ENCODE measurements at regions not wholly inside any gene's neighbourhood (a gene's known extent, or its start where the extent isn't known, plus 50 kb on each side); places are given as distances from the start of the nearest gene placed in this dataset.

DNA sequence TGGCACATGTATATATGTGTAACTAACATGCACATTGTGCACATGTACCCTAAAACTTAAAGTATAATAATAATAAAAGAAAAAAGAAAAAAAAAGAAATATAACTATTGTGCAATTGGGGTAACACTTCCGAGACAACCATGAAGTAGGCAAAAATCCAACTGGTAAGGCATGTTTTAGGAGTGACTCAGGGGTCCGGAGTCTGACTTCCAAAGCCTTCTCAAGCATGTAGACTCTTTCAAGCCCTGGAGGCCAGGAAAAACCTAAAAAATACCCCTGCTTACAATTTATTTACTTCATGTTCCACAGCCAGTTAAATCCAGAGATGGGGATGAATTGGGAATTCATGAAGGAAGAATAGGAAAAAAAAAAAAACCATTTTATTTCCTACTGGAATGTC, 161.3 kb upstream of the PHACTR1 start:
- Histone ChIP-seq H3K36me3 (ENCODE audit: low read depth) (no peaks in the 10 kb centered on the region), H3K4me3 (no peak overlapping the region), H3K9me3 (no peaks in the 10 kb centered on the region), H3K4me1 (ENCODE audit: low read depth) (no peaks in the 10 kb centered on the region)
- no peak for DNase-seq
- ATAC-seq: no peak
- TF ChIP-seq, protein P1, sequence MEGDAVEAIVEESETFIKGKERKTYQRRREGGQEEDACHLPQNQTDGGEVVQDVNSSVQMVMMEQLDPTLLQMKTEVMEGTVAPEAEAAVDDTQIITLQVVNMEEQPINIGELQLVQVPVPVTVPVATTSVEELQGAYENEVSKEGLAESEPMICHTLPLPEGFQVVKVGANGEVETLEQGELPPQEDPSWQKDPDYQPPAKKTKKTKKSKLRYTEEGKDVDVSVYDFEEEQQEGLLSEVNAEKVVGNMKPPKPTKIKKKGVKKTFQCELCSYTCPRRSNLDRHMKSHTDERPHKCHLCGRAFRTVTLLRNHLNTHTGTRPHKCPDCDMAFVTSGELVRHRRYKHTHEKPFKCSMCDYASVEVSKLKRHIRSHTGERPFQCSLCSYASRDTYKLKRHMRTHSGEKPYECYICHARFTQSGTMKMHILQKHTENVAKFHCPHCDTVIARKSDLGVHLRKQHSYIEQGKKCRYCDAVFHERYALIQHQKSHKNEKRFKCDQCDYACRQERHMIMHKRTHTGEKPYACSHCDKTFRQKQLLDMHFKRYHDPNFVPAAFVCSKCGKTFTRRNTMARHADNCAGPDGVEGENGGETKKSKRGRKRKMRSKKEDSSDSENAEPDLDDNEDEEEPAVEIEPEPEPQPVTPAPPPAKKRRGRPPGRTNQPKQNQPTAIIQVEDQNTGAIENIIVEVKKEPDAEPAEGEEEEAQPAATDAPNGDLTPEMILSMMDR (IDR thresholded peaks at IDR 0.05): no peak
- intact Hi-C loops (cut with DNase I, micrococcal nuclease): no loop called here

DNA sequence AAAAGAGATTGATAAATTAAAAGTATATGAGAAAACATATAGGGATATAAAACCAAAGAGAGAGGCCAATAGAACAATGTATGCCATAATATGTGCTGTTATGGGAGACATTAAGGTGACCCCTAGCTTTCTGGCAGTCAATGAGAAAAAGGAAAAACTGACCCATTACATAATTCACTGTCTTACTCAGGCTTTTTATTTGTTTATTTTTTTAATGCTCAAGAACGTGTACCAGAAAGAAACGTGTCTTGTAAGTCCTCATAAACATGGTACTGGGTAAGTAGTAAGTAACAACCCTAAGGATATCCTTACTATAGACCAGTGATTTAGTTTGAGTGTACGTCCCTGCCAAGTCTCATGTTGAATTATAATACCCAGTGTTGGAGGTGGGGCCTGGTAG, 160.8 kb upstream of the PHACTR1 start:
- Histone ChIP-seq H3K36me3 (ENCODE audit: low read depth) (no peaks in the 10 kb centered on the region), H3K4me3 (no peak overlapping the region), H3K9me3 (no peaks in the 10 kb centered on the region), H3K4me1 (ENCODE audit: low read depth) (no peaks in the 10 kb centered on the region)
- ATAC-seq (no peak), DNase-seq (no peak)
- intact Hi-C loops (cut with DNase I, micrococcal nuclease): no loop called here
- TF ChIP-seq, protein P1 (IDR thresholded peaks at IDR 0.05): no peak

DNA sequence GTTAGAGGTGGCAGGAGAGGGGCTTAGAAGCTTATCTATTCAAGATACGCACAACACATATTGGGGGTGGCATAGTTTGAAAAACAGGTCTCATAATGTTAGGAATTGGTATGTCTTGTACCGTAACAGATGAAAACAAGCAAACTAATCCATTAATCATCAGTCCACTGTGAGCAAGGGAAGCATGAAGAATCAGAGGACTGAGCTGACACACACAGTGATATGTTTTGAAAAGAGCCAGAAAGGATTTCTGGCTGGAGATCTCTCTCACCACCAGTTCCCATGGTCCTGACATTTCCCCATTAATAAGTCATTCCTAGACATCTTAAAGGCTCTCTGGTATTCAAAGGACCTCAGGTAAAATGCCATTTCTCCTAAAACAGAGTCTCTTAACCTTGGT, 158.8 kb upstream of the PHACTR1 start:
- no peak for ATAC-seq
- H3K4me3 ChIP-seq: no peak overlapping the region
- TF ChIP-seq, protein P1 (IDR thresholded peaks at IDR 0.05): no peak

DNA sequence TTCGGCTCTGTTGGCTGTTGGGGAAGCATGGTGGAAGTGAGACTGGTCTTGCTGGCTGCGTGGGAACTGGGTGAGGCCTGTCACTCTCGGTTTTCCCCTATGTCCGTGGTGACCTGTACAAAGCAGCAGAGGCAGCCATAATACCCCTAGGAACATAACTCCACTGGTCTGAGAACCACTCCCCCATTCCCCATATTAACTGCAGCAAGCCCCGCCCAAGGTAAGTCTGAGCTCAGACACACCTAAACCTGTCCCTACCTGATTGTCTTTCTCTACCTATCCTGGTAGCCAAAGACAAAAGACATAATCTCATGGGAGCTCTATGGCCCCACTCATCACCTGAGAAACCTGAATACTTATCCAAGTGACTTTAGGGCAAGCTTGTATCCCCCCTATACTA, 156.3 kb upstream of the PHACTR1 start:
- ATAC-seq (peak; percentile 24), DNase-seq (no peak)
- Histone ChIP-seq H3K4me3 (no peak overlapping the region), H3K4me1 (ENCODE audit: low read depth) (no peaks in the 10 kb centered on the region), H3K9me3 (no peaks in the 10 kb centered on the region), H3K36me3 (ENCODE audit: low read depth) (no peaks in the 10 kb centered on the region)
- TF ChIP-seq, protein P1 (IDR thresholded peaks at IDR 0.05): no peak
- intact Hi-C loops (cut with DNase I, micrococcal nuclease): no loop called here

More for the DNA sequence above, 158.8 kb upstream of the PHACTR1 start:
- Histone ChIP-seq H3K9me3 (no peaks in the 10 kb centered on the region), H3K4me1 (ENCODE audit: low read depth) (no peaks in the 10 kb centered on the region), H3K36me3 (ENCODE audit: low read depth) (no peaks in the 10 kb centered on the region)
- intact Hi-C loops (cut with DNase I, micrococcal nuclease): no loop called here
- DNase-seq: no peak

DNA sequence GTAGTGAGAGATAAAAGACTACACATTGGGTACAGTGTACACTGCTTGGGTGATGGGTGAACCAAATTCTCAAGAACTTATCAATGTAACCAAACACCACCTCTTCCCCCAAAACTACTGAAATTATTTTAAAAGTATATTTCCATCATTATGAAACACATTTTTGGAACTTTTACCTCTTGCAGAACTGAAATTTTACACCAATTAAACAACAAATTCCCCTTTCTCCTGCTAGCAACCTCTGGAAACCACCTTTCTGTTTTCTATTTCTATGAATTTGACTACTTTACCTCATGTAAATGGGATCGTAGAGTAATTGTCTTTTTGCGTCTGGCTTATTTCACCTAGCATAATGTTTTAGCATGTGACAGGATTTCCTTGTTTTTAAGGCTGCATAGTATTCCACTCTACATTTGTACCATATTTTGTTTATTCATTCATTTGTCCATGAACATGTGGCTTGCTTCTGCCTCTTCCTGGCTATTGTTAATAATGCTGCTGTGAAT, 149.9 kb upstream of the PHACTR1 start:
- no peaks in the 10 kb centered on the region for H3K9me3 ChIP-seq
- H3K36me3 ChIP-seq (ENCODE audit: low read depth): no peaks in the 10 kb centered on the region
- no peak for ATAC-seq
- intact Hi-C loops (cut with DNase I, micrococcal nuclease): no loop called here
- H3K4me3 ChIP-seq: no peak overlapping the region
- TF ChIP-seq, protein P1 (IDR thresholded peaks at IDR 0.05): no peak
- no peak for DNase-seq
- H3K4me1 ChIP-seq (ENCODE audit: low read depth): peaks cover 5% of the 10 kb centered on the region

DNA sequence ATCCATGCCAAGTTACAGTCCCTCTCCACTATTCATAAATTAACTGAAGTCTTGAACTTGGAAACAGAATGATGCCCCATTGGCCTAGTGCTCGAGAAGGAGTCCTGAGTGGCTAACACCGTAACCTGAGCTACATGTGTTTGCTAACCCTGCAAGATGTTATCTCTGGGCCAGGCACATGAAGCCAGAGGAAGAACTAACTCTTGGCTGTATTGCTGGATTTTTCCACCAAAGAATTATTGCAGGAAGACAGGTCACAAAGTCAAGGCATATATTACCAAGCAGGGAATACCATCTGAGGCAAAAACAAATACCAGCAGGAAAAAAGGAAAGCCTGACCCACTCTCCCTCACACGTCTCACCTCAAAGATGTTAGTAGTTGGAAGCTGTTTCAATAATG, 148.9 kb upstream of the PHACTR1 start:
- ATAC-seq (no peak), DNase-seq (no peak)
- intact Hi-C loops (cut with DNase I, micrococcal nuclease): no loop called here

More for the DNA sequence above, 148.9 kb upstream of the PHACTR1 start:
- Histone ChIP-seq H3K4me1 (ENCODE audit: low read depth) (peaks cover 5% of the 10 kb centered on the region), H3K9me3 (no peaks in the 10 kb centered on the region), H3K36me3 (ENCODE audit: low read depth) (no peaks in the 10 kb centered on the region), H3K4me3 (no peak overlapping the region)
- TF ChIP-seq, protein P1 (IDR thresholded peaks at IDR 0.05): no peak
